Stimulated activated CD4-positive, alpha-beta T cell treated with anti-CD3 and anti-CD28 coated beads, Interleukin-1b, Interleukin-23, amount 100 ng/mL, for 48 hours (primary cell): ENCODE measurements at regions not wholly inside any gene's neighbourhood (a gene's known extent, or its start where the extent isn't known, plus 50 kb on each side); places are given as distances from the start of the nearest gene placed in this dataset.
"Not testable (repeated sequence)": the region's sequence is repeated elsewhere in the genome, so short reads cannot be mapped to it uniquely, and the experiment has no call there.

Source experiments
- DNase-seq: peaks from one replicate; pipeline ENCODE4 v3.0.0-alpha.2; 2020

- no peak for DNase-seq
Observed at GRCh38 chr20:5492937-5493336, 117.9 kb downstream of the GPCPD1 start.

GRCh38 chr20:5491455-5491854 is 119.4 kb downstream of the GPCPD1 start:
- no peak for DNase-seq

GRCh38 chr20:5489601-5490000 is 121.2 kb downstream of the GPCPD1 start:
- DNase-seq = no peak

GRCh38 chr20:5488823-5489222 is 122.0 kb downstream of the GPCPD1 start:
- DNase-seq = no peak

GRCh38 chr20:5486377-5487054 is 124.3 kb downstream of the GPCPD1 start:
- no peak for DNase-seq

- DNase-seq = no peak
Observed at GRCh38 chr20:5484926-5485325, 125.9 kb downstream of the GPCPD1 start.

- no peak for DNase-seq
Observed at GRCh38 chr20:5484346-5484745, 126.5 kb downstream of the GPCPD1 start.

GRCh38 chr20:5482791-5483190 is 128.0 kb downstream of the GPCPD1 start:
- DNase-seq = no peak

- DNase-seq = no peak
Observed at GRCh38 chr20:5481872-5482271, 128.9 kb downstream of the GPCPD1 start.

- no peak for DNase-seq
Observed at GRCh38 chr20:5480824-5481600, 129.8 kb downstream of the GPCPD1 start.

GRCh38 chr20:5474646-5475550 is 135.9 kb downstream of the GPCPD1 start:
- DNase-seq = no peak

- DNase-seq = not testable (repeated sequence)
Observed at GRCh38 chr20:5471866-5472265, 138.9 kb downstream of the GPCPD1 start.

GRCh38 chr20:5471368-5471767 is 139.4 kb downstream of the GPCPD1 start:
- DNase-seq = no peak

- DNase-seq = no peak
Observed at GRCh38 chr20:5470943-5471342, 139.9 kb downstream of the GPCPD1 start.

GRCh38 chr20:5470458-5470857 is 140.3 kb downstream of the GPCPD1 start:
- no peak for DNase-seq

GRCh38 chr20:5469111-5469510 is 141.7 kb downstream of the GPCPD1 start:
- no peak for DNase-seq

- DNase-seq = no peak
Observed at GRCh38 chr20:5467086-5467485, 143.7 kb downstream of the GPCPD1 start.

- no peak for DNase-seq
Observed at GRCh38 chr20:5465604-5465927, 145.2 kb downstream of the GPCPD1 start.

- DNase-seq = no peak
Observed at GRCh38 chr20:5464901-5465603, 145.8 kb downstream of the GPCPD1 start.

GRCh38 chr20:5463007-5463686 is 146.4 kb upstream of the PROKR2 start:
- no peak for DNase-seq

GRCh38 chr20:5453745-5454144 is 137.0 kb upstream of the PROKR2 start:
- DNase-seq = not testable (repeated sequence)

- not testable (repeated sequence) for DNase-seq
Observed at GRCh38 chr20:5453316-5453715, 136.6 kb upstream of the PROKR2 start.
